ENCODE measurements at regions not wholly inside any gene's neighbourhood (a gene's known extent, or its start where the extent isn't known, plus 50 kb on each side); places are given as distances from the start of the nearest gene placed in this dataset.
"Not testable (repeated sequence)": the region's sequence is repeated elsewhere in the genome, so short reads cannot be mapped to it uniquely, and the experiment has no call there.

DNA sequence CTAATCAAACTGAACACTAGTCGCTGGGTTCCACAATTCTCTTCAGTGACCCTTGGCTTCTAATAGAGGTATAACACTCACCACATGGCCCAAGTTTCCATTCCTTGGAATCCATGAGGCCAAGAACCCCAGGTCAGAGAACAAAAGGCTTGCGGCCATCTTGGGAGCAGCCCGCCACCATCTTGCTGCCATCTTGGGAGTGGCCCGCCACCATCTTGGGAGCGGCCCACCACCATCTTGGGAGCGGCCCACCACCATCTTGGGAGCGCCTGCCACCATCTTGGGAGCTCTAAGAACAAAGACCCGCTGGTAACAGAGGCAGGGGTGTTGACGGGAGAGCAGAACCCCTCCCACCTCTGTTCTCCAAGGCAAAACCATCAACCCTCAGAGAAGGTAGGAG is 493.4 kb downstream of the MATN1 start:
- no peak for DNase-seq

GRCh38 chr1:30229557-30229956 is 493.8 kb downstream of the MATN1 start:
- no peak for DNase-seq

DNA sequence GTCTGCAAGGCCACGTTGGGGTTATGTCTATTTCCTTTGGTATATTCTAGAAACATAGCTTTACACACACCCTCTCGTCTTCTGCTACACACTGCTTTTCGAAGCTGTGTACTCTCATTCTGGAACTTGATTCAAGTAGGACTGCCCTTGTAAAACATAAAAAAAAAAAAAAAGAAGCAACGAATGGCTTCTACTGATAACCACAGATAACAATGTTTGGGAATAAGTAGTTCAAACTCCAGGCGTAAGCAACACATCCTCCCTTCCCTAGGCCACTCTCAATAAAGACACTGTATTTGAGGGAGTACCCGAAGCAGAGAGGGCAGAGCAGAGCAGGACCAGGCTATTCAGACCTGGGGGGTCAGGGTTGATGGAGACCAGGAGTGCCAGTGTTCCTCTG is 496.7 kb downstream of the MATN1 start:
- DNase-seq: no peak

GRCh38 chr1:30225357-30225756 is 498.0 kb downstream of the MATN1 start:
- DNase-seq: no peak

DNA sequence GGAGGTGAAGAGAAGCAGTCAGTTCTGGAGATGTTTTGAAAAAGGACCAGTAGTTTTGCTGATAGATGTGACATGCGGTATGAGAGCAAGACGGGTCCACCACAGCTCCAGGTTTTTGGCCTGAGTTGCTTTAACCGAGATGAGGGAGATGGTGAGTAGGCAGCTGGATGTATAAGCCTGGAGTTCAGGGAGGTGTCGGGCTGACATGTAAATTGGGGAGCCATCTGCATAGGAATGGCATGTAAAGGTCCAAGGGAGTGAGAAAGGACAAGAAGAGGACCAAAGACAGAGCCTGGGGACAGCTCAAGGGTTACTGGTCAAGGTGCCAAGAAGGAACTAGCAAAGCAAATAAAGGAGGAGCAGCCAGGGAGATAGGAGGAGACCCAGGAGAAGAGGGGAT is 503.7 kb downstream of the MATN1 start:
- no peak for DNase-seq

DNA sequence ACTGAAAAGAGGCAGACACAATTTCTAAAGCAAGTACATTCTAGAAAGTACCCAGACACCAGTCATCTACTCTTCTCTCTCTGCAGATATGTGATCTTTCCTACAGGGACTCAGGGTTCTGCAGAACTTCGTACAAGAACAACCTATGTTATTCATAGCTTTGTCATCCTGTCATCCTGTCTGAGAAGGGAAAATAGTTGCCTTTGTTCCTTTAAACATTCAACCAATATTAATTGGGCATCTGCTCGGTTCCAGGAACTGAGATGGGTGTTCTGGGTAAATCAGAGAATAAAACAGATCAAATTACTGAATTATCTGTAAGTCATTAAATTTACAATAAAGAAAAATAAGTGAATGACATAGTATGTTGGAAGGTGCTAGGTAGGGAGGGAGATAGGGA is 504.9 kb downstream of the MATN1 start:
- DNase-seq: no peak

- DNase-seq: no peak
Observed at GRCh38 chr1:30216602-30217001, 506.8 kb downstream of the MATN1 start.

GRCh38 chr1:30213936-30214335 is 509.4 kb downstream of the MATN1 start:
- no peak for DNase-seq

- DNase-seq: not testable (repeated sequence)
Observed at GRCh38 chr1:30207962-30208361, 515.4 kb downstream of the MATN1 start.

DNA sequence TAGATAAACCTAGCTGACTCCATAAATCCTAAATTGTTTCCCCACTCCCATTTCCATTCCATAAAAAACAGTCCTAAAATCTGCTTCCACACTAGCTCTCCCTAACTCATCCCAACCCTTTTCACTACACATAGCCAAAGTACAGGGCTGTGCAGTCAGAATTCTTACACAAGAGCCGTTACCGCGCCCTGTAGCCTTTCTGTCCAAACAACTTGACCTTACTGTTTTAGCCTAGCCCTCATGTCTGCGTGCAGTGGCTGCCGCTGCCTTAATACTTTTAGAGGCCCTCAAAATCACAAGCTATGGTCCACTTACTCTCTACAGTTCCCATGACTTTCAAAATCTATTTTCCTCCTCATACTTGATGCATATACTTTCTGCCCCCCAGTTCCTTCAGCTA is 516.8 kb downstream of the MATN1 start:
- not testable (repeated sequence) for DNase-seq

- DNase-seq: not testable (repeated sequence)
Observed at GRCh38 chr1:30204916-30205315, 518.5 kb downstream of the MATN1 start.

GRCh38 chr1:30201015-30201414 is 522.4 kb downstream of the MATN1 start:
- DNase-seq: no peak

- no peak for DNase-seq
Observed at GRCh38 chr1:30200161-30200560, 523.2 kb downstream of the MATN1 start.

GRCh38 chr1:30199563-30199962 is 523.8 kb downstream of the MATN1 start:
- DNase-seq: no peak

DNA sequence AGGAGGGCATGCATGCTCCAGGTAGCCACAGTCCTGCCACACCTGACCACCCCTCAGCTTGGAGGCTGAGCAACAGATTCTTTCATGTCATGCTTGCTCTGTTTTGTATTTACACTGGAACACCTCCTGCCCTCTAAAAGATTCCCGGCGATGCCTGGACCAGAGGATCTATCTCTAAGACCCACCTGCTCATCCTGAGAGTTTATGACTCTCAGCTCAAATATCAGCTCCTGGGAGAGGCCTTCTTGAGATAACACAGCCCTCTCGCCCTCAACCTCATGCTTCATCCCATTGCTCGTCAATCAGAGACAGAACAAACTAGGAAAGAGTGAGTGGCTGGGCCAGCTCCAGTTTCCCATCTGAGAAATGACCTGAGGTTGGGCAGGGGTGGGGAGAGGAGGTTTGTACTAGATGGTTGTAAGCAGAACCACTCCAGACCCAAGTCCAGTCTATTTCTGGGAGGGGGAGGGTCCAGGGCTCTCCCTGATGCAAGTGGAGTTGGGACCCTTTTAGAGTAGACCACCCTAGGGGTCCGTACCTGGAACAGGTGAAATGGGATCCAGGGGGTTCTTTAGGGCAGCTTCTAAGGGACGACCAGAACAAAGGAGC is 524.5 kb downstream of the MATN1 start:
- peak; percentile 8 for DNase-seq

DNA sequence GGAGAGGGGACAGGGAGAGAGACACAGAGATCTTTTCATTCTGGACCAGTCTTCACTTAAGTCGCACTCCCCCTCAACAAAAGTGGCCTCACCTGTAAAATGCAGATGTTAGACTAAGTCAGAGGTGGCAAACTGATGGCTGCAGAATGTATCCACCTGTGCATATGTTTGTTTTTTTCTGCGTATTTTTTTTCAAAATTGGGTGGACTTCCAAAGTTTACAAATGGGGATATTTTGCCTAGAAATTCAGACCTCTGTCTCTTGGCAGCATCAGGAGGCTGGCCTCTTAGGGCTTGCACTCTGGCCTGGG is 525.0 kb downstream of the MATN1 start:
- DNase-seq: no peak

- no peak for DNase-seq
Observed at GRCh38 chr1:30197639-30198450, 525.5 kb downstream of the MATN1 start.

DNA sequence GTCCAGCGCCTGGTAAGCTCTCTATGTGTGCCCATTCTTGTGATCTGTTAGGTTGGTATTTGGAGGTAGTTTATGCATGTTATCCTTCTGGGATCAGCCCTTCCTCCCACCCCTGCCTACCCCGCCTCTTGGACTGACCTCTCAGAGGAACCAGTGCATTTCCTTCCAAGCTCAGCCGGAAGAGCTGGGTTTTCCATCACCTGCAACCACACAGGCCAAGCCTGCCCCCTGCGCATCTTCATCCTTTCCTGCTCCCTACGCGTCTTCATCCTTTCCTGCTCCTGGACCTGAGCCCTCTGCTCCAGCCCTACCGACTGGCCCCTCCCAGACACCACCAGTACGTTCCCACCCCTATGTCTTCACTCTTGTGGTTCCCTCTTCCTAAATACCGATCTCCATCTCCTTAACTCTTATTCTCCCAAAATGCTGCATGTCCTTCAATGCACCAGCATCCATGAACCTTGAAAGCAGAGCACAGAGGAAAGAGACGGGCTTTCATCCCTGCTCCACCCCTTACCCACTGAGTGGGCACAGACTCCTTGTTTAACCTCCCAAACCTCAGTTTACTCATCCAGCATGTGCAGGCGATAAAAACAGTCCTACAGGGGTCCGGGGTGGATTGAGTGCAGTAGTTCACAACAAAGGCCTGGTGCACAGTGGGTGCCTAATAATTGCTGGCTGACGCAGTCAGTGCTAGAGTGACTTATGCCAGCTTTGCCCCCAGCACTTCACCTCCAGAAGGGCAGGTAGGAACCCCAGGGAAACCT is 526.3 kb downstream of the MATN1 start:
- no peak for DNase-seq

GRCh38 chr1:30196457-30196856 is 526.9 kb downstream of the MATN1 start:
- DNase-seq: no peak

DNA sequence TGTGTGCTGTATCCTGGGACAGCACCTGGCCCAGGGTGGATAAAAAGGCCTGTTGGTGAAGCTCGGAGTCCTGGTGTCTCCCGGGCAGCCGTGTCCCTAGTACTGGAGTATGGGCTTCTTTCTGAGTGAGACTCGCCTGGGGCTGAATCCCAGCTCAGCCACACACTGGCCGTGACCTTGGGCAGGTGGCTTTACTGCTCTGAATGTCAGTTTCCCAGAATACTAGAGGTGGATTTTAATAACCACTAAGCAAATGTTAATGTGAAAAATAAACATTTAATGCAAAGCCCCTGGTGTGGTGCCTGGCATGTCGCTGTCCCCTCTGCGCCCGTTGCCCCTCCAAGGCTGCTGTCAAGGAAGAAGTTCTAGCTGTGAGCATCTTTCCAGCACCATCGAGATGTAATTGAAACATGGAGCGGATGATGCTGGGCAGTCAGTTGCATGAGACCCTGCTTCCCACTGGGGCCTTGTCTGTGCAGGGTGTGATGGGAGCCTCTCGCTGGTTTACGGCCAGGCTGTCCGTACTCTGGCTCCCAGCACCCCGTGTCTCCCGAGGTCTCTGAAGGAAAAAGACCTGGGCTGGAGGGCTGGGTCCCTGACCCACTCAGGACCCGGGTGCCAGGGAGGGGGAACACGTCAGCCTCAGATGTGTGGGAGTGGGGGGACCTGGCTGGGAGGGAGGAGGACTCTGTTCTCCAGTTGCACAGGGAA is 527.8 kb downstream of the MATN1 start:
- DNase-seq: no peak

DNA sequence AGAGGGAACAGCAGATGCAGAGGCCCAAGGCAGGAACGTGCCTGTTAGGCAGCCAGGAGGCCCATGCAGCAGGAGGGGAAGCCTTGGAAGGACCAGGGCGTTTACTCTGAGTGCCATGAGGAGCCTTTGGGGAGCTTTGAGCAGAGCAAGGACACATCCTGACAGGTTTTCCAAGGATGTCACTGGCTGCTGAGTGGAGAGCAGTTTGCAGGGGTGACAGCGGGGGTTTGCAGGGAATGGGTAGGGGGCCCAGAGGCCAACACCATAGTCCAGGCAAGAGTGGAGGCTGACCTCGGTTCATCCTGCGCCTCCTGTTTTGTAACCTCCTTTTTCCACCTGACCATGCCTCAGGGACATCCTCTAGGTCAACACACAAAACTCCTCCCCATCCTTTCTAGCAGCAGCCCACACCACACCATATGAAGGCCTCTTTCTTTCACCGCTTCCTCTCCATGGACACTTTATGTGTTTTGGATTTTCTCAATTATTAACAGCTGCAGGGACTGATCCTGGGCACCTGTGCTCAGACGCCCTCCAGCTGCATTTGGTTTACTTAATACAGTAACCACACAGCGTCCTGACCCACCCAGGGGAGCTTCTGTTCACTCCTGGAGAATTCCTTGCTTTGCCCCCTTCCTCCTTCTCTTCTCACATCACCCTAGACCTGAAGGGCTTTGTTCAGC is 528.5 kb downstream of the MATN1 start:
- peak; percentile 1 for DNase-seq

DNA sequence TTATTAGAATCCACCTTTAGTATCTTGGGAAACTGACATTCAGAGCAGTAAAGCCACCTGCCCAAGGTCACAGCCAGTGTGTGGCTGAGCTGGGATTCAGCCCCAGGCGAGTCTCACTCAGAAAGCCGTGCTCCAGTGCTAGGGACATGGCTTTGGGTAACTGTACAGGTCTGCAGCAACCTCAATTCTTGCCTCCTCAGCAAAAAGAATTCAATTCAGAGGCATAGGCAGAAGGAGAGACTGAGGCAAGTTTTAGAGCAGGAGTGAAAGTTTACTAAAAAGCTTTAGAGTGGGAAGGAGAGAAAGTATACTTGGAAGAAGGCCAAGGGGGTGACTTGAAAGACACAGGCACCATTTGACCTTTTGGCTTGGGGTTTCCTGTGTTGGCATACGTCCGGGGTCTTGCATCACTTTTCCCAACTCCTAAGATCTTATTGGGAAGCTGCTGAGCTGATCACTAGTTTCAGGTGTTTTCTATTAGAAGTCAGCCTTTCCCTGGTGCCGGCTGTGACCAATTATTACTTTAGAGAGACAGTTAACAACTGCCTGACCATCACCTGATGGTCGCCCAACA is 529.3 kb downstream of the MATN1 start:
- DNase-seq: no peak

Measured in NCI-H510A treated with DMSO at 0.1 percent for 48 hours (cell line).